ENCODE measurements at regions not wholly inside any gene's neighbourhood (a gene's known extent, or its start where the extent isn't known, plus 50 kb on each side); places are given as distances from the start of the nearest gene placed in this dataset.

DNA sequence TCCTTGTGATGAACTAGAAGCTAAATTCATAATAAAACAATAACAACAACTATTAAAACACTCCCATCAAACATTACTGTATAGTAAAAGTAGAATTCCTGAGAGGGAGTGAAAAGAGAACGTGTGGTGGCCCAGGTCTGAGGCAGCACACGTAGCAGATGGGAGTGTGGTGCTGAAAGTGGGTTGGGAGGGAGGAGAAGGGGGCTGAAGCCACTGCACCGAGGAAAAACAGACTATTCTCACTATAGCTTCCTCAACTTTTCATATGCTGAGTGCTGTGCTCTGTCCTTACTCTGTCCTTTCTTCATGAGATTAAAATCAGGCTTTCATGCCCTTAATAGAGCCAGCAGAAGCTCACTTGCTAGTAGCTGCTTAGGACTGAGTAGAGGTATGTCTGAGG lies 170.9 kb downstream of the PCSK1 start:
- TF ChIP-seq, protein P1, sequence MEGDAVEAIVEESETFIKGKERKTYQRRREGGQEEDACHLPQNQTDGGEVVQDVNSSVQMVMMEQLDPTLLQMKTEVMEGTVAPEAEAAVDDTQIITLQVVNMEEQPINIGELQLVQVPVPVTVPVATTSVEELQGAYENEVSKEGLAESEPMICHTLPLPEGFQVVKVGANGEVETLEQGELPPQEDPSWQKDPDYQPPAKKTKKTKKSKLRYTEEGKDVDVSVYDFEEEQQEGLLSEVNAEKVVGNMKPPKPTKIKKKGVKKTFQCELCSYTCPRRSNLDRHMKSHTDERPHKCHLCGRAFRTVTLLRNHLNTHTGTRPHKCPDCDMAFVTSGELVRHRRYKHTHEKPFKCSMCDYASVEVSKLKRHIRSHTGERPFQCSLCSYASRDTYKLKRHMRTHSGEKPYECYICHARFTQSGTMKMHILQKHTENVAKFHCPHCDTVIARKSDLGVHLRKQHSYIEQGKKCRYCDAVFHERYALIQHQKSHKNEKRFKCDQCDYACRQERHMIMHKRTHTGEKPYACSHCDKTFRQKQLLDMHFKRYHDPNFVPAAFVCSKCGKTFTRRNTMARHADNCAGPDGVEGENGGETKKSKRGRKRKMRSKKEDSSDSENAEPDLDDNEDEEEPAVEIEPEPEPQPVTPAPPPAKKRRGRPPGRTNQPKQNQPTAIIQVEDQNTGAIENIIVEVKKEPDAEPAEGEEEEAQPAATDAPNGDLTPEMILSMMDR (IDR thresholded peaks at IDR 0.05) = no peak
- TF ChIP-seq POLR2AphosphoS5 (IDR thresholded peaks at IDR 0.05) (no peak), EP300 (IDR thresholded peaks at IDR 0.05) (no peak), POLR2A (IDR thresholded peaks at IDR 0.05) (no peak)

Measured in gastroesophageal sphincter (tissue), 3 donors.